Fibroblast of lung (primary cell): ENCODE measurements at regions not wholly inside any gene's neighbourhood (a gene's known extent, or its start where the extent isn't known, plus 50 kb on each side); places are given as distances from the start of the nearest gene placed in this dataset.
"Not testable (repeated sequence)": the region's sequence is repeated elsewhere in the genome, so short reads cannot be mapped to it uniquely, and the experiment has no call there.

Source experiments
- DNase-seq, 2 donors: peaks; one replicate each; pipeline versions ENCODE4 v3.0.0 to v3.0.0-alpha.2; 2010; ENCODE audit warnings: low read depth in 2 of 2
- H2AFZ ChIP-seq: 2 replicates; pipeline ENCODE4 v1.5.1; 2012; ENCODE audit warnings: low read length, control low read depth, inconsistent platforms
- H3K27ac ChIP-seq: 2 replicates; pipeline ENCODE4 v1.5.1; 2011; ENCODE audit warnings: low read length, control low read depth; ENCODE audit not compliant: insufficient read depth
- H3K27me3 ChIP-seq: 2 replicates; pipeline ENCODE4 v1.5.1; 2011; ENCODE audit warnings: mild to moderate bottlenecking, low read length; ENCODE audit not compliant: control insufficient read depth, insufficient read depth
- H3K36me3 ChIP-seq: 2 replicates; pipeline ENCODE4 v1.5.1; 2011; ENCODE audit warnings: low read length; ENCODE audit not compliant: control insufficient read depth, insufficient read depth
- H3K4me1 ChIP-seq: 2 replicates; pipeline ENCODE4 v1.5.1; 2011; ENCODE audit warnings: low read length; ENCODE audit not compliant: control insufficient read depth, insufficient read depth; ENCODE audit errors: extremely low read depth
- H3K4me2 ChIP-seq: 2 replicates; pipeline ENCODE4 v1.5.1; 2011; ENCODE audit warnings: low read length, control low read depth; ENCODE audit not compliant: insufficient read depth; ENCODE audit errors: extremely low read depth
- H3K4me3 ChIP-seq, 4 experiments: fragments of 200-600 bp in 1 of 4; sonication (generic) in 1 of 4; replicated peaks in 1 of 4; 2 replicates each; pipeline ENCODE4 v1.5.1; 2011 to 2016; ENCODE audit warnings: low read length in 4 of 4, low read depth in 3 of 4, mild to moderate bottlenecking in 3 of 4, control low read depth in 2 of 4, inconsistent platforms in 1 of 4, mixed read lengths in 1 of 4; ENCODE audit not compliant: insufficient read depth in 1 of 4; ENCODE audit errors: control extremely low read depth in 1 of 4
- H3K79me2 ChIP-seq: 2 replicates; pipeline ENCODE4 v1.5.1; 2012; ENCODE audit warnings: mild to moderate bottlenecking, low read length, inconsistent platforms; ENCODE audit not compliant: control insufficient read depth, insufficient read depth
- H3K9ac ChIP-seq: 2 replicates; pipeline ENCODE4 v1.5.1; 2011; ENCODE audit warnings: mild to moderate bottlenecking, low read length, control low read depth; ENCODE audit not compliant: insufficient read depth
- H3K9me3 ChIP-seq: 2 replicates; pipeline ENCODE4 v1.5.1; 2012; ENCODE audit warnings: low read depth, low read length; ENCODE audit not compliant: control insufficient read depth, insufficient read depth
- H4K20me1 ChIP-seq: 2 replicates; pipeline ENCODE4 v1.5.1; 2011; ENCODE audit warnings: low read length; ENCODE audit not compliant: control insufficient read depth, insufficient read depth; ENCODE audit errors: extremely low read depth
- EZH2 ChIP-seq: IDR thresholded peaks from 2 replicates; pipeline ENCODE4 v1.5.1; 2012; ENCODE audit warnings: low read length, control low read depth, mild to moderate bottlenecking; ENCODE audit errors: missing control alignments
- TF ChIP-seq, protein P1 (sequence below), 2 donors: IDR thresholded peaks in 1 of 2; conservative IDR thresholded peaks in 1 of 2; 1 replicate in 1 of 2; 2 replicates in 1 of 2; pipeline ENCODE4 v1.5.1; 2011 to 2012; ENCODE audit warnings: low read length in 2 of 2, control low read depth in 1 of 2, inconsistent platforms in 1 of 2, low read depth in 1 of 2, mild to moderate bottlenecking in 1 of 2

DNA sequence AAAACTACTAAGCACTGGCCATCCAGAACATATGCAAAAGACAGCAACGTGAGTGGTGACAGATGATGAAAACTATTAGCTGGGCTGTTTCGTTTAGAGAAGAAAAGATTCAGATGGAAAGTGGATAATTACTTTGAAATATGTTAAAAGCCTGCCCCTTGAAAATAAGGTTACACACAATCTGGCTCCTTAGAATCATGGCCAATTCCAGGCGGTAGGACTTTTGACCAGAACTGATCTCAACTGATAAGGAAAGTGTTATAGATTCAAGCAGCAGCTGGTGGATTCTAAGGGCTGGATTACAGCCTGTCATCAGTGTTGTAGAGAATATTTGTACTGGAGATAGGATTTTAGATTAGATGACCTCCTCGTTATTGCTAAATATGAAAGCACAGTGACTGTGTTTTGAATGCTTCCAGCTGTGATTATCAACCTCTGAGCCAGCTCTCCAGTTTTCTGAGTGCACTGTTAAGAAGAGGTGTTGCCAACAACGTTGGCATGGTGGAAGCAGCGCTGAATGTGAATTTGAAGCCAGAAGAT is 75.1 kb downstream of the KBTBD2 start:
- H3K9me3 ChIP-seq, H3K36me3 ChIP-seq, H3K27ac ChIP-seq, H3K27me3 ChIP-seq, H3K4me1 ChIP-seq, H3K79me2 ChIP-seq, H3K4me2 ChIP-seq, H2AFZ ChIP-seq, H4K20me1 ChIP-seq, H3K9ac ChIP-seq, H3K4me3 ChIP-seq: not testable (repeated sequence)
- peak in 1 of 2 donors; percentile 66 for DNase-seq

DNA sequence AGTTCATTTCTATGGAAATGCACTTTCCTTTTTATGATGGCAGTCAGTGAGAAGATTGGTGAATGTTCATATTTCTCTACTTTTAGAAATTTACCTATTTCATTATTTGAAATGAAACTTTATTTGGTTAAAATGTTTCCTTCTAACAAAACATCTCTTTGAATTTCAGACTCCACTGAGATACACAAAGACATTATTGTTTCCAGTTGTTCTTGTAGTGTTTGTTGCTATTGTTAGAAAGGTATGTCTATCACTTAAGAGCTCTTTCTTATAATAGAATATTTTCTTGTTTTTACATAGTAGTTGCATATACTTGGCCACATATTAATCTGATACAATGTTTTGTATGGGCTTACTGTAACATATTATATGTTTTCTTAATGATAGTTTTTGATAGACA is 76.8 kb downstream of the KBTBD2 start:
- DNase-seq, result not testable (repeated sequence)

DNA sequence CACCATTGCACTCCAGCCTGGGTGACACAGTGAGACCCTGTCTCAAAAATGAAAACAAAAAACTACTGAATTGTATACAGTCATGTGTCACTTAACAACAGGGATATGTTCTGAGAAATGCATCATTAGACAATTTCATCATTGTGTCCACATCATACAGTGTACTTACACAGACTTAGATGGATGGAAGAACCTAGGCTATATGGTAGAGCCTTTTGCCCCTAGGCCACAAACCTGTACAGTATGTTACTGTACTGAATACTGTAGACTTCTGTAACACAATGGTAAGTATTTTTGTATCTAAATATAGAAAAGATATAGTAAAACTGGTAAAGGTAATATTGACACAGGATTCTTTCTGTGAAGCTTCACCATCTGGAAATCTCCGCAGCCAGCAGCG is 81.7 kb downstream of the KBTBD2 start:
- Histone ChIP-seq H2AFZ (no peak overlapping the region), H3K4me3 (no peak overlapping the region)
- no peak for DNase-seq

More for the DNA sequence above, 76.8 kb downstream of the KBTBD2 start:
- not testable (repeated sequence) for H3K36me3 ChIP-seq, H3K4me1 ChIP-seq, H3K79me2 ChIP-seq, H3K4me2 ChIP-seq, H3K27ac ChIP-seq, H3K9me3 ChIP-seq, H4K20me1 ChIP-seq, H3K4me3 ChIP-seq, H2AFZ ChIP-seq, H3K9ac ChIP-seq, H3K27me3 ChIP-seq

DNA sequence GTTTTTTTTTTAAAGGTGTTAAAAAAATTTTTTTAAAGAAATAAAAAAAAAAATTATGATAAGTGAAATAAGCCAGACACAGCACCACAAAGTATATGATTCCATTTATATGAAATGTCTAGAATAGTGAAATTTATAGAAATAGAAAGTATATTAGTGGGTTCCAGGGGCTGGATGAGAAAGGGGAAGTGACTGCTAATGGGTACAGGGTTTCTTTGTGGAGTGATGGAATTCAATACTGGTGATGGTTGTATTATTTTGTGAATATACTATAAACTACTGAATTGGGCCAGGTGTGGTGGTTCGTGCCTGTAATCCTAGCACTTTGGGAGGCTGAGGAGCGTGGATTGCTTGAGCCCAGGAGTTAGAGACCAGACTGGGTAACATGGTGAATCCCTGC is 82.2 kb downstream of the KBTBD2 start:
- no peak overlapping the region for H2AFZ ChIP-seq
- no peak overlapping the region for H3K4me2 ChIP-seq

More for the DNA sequence above, 81.7 kb downstream of the KBTBD2 start:
- no peaks in the 10 kb centered on the region for H3K36me3 ChIP-seq
- TF ChIP-seq, protein P1, sequence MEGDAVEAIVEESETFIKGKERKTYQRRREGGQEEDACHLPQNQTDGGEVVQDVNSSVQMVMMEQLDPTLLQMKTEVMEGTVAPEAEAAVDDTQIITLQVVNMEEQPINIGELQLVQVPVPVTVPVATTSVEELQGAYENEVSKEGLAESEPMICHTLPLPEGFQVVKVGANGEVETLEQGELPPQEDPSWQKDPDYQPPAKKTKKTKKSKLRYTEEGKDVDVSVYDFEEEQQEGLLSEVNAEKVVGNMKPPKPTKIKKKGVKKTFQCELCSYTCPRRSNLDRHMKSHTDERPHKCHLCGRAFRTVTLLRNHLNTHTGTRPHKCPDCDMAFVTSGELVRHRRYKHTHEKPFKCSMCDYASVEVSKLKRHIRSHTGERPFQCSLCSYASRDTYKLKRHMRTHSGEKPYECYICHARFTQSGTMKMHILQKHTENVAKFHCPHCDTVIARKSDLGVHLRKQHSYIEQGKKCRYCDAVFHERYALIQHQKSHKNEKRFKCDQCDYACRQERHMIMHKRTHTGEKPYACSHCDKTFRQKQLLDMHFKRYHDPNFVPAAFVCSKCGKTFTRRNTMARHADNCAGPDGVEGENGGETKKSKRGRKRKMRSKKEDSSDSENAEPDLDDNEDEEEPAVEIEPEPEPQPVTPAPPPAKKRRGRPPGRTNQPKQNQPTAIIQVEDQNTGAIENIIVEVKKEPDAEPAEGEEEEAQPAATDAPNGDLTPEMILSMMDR (conservative IDR thresholded peaks at IDR 0.05 in 1 of 2, IDR thresholded peaks at IDR 0.05 in 1 of 2; ENCODE audit: low read depth in 1 of 2, low read length in 2 of 2), result no peak
- TF ChIP-seq EZH2, result no peak
- H4K20me1 ChIP-seq, result no peaks in the 10 kb centered on the region
- H3K27me3 ChIP-seq, result no peaks in the 10 kb centered on the region
- no peak overlapping the region for H3K9ac ChIP-seq
- H3K27ac ChIP-seq, result no peak overlapping the region
- no peaks in the 10 kb centered on the region for H3K9me3 ChIP-seq
- no peak overlapping the region for H3K4me2 ChIP-seq
- no peaks in the 10 kb centered on the region for H3K79me2 ChIP-seq
- H3K4me1 ChIP-seq, result no peaks in the 10 kb centered on the region

More for the DNA sequence above, 82.2 kb downstream of the KBTBD2 start:
- Histone ChIP-seq H3K4me1 (no peaks in the 10 kb centered on the region), H3K4me3 (no peak overlapping the region), H3K9me3 (no peaks in the 10 kb centered on the region), H3K79me2 (no peaks in the 10 kb centered on the region), H3K9ac (no peak overlapping the region), H4K20me1 (no peaks in the 10 kb centered on the region), H3K36me3 (no peaks in the 10 kb centered on the region), H3K27me3 (no peaks in the 10 kb centered on the region), H3K27ac (no peak overlapping the region)
- no peak for TF ChIP-seq EZH2
- TF ChIP-seq, protein P1 (conservative IDR thresholded peaks at IDR 0.05 in 1 of 2, IDR thresholded peaks at IDR 0.05 in 1 of 2; ENCODE audit: low read depth in 1 of 2, low read length in 2 of 2), result no peak
- no peak for DNase-seq
